ENCODE measurements at regions not wholly inside any gene's neighbourhood (a gene's known extent, or its start where the extent isn't known, plus 50 kb on each side); places are given as distances from the start of the nearest gene placed in this dataset.

GRCh38 chr5:9838916-9839315 lies 208.8 kb upstream of the TAS2R1 start:
- Histone ChIP-seq H3K4me3 (no peak overlapping the region), H2AFZ (no peak overlapping the region), H3F3A (ENCODE audit: insufficient read depth, low read depth) (no peaks in the 10 kb centered on the region), H3K36me3 (ENCODE audit: low read depth) (no peaks in the 10 kb centered on the region), H3K9me2 (ENCODE audit: insufficient read depth) (no peaks in the 10 kb centered on the region), H4K20me1 (ENCODE audit: insufficient read depth) (no peaks in the 10 kb centered on the region), H3K4me2 (no peak overlapping the region), H3K4me1 (replicated peaks; ENCODE audit: insufficient read depth) (no peaks in the 10 kb centered on the region), H3K27ac (no peak overlapping the region), H3K79me2 (ENCODE audit: low read depth) (no peaks in the 10 kb centered on the region), H3K27me3 (ENCODE audit: insufficient read depth, low read depth) (no peaks in the 10 kb centered on the region), H3K9me3 (ENCODE audit: insufficient read depth, low read depth) (peaks cover 17% of the 10 kb centered on the region)
- CTCF ChIA-PET = no interaction called here
- DNase-seq = no peak
- no peak for TF ChIP-seq EZH2 (IDR thresholded peaks at IDR 0.05; ENCODE audit: low read depth)
- TF ChIP-seq, protein P1, sequence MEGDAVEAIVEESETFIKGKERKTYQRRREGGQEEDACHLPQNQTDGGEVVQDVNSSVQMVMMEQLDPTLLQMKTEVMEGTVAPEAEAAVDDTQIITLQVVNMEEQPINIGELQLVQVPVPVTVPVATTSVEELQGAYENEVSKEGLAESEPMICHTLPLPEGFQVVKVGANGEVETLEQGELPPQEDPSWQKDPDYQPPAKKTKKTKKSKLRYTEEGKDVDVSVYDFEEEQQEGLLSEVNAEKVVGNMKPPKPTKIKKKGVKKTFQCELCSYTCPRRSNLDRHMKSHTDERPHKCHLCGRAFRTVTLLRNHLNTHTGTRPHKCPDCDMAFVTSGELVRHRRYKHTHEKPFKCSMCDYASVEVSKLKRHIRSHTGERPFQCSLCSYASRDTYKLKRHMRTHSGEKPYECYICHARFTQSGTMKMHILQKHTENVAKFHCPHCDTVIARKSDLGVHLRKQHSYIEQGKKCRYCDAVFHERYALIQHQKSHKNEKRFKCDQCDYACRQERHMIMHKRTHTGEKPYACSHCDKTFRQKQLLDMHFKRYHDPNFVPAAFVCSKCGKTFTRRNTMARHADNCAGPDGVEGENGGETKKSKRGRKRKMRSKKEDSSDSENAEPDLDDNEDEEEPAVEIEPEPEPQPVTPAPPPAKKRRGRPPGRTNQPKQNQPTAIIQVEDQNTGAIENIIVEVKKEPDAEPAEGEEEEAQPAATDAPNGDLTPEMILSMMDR (conservative IDR thresholded peaks at IDR 0.05) = no peak
- intact Hi-C loops (cut with micrococcal nuclease; ENCODE audit: unreplicated experiment) = no loop called here
- BruUV-seq (replicated peaks) = no TSS peak
- POLR2A ChIA-PET (ENCODE audit: unreplicated experiment) = interaction anchor here (0.7 kb wide), 1 partner anchor 136 kb away, joined by 3 read pairs; no protein-coding TSS in a partner anchor

GRCh38 chr5:9834871-9835770 lies 205.0 kb upstream of the TAS2R1 start:
- H3K27me3 ChIP-seq (ENCODE audit: insufficient read depth, low read depth) = no peaks in the 10 kb centered on the region
- intact Hi-C loops (cut with micrococcal nuclease; ENCODE audit: unreplicated experiment) = no loop called here
- H4K20me1 ChIP-seq (ENCODE audit: insufficient read depth) = no peaks in the 10 kb centered on the region
- POLR2A ChIA-PET (ENCODE audit: unreplicated experiment) = no interaction called here
- CTCF ChIA-PET = no interaction called here
- H3K9me2 ChIP-seq (ENCODE audit: insufficient read depth) = no peaks in the 10 kb centered on the region
- no peak for DNase-seq
- H3F3A ChIP-seq (ENCODE audit: insufficient read depth, low read depth) = no peaks in the 10 kb centered on the region
- H3K79me2 ChIP-seq (ENCODE audit: low read depth) = no peaks in the 10 kb centered on the region
- no peak overlapping the region for H3K4me2 ChIP-seq
- TF ChIP-seq, protein P1 (conservative IDR thresholded peaks at IDR 0.05) = no peak
- TF ChIP-seq EZH2 (IDR thresholded peaks at IDR 0.05; ENCODE audit: low read depth) = no peak
- no peaks in the 10 kb centered on the region for H3K4me1 ChIP-seq (replicated peaks; ENCODE audit: insufficient read depth)
- no TSS peak for BruUV-seq (replicated peaks)
- no peak overlapping the region for H3K4me3 ChIP-seq
- H2AFZ ChIP-seq = no peak overlapping the region
- 0 out of 2 replicates have a peak, but pooled peaks cover 6% of the 10 kb centered on the region for H3K9me3 ChIP-seq (ENCODE audit: insufficient read depth, low read depth)
- no peaks in the 10 kb centered on the region for H3K36me3 ChIP-seq (ENCODE audit: low read depth)
- no peak overlapping the region for H3K27ac ChIP-seq

GRCh38 chr5:9833871-9834270 lies 203.7 kb upstream of the TAS2R1 start:
- POLR2A ChIA-PET (ENCODE audit: unreplicated experiment) = no interaction called here
- intact Hi-C loops (cut with micrococcal nuclease; ENCODE audit: unreplicated experiment) = no loop called here
- H4K20me1 ChIP-seq (ENCODE audit: insufficient read depth) = no peaks in the 10 kb centered on the region
- no peak overlapping the region for H2AFZ ChIP-seq
- H3K9me2 ChIP-seq (ENCODE audit: insufficient read depth) = no peaks in the 10 kb centered on the region
- H3K4me1 ChIP-seq (replicated peaks; ENCODE audit: insufficient read depth) = no peaks in the 10 kb centered on the region
- H3K79me2 ChIP-seq (ENCODE audit: low read depth) = no peaks in the 10 kb centered on the region
- no peak for DNase-seq
- no peak overlapping the region for H3K4me2 ChIP-seq
- CTCF ChIA-PET = interaction anchor here (0.7 kb wide), 1 partner anchor 533 kb away, joined by 3 read pairs; no protein-coding TSS in a partner anchor
- no peaks in the 10 kb centered on the region for H3K9me3 ChIP-seq (ENCODE audit: insufficient read depth, low read depth)
- no peaks in the 10 kb centered on the region for H3K36me3 ChIP-seq (ENCODE audit: low read depth)
- no peaks in the 10 kb centered on the region for H3K27me3 ChIP-seq (ENCODE audit: insufficient read depth, low read depth)
- H3K4me3 ChIP-seq = no peak overlapping the region
- no peaks in the 10 kb centered on the region for H3F3A ChIP-seq (ENCODE audit: insufficient read depth, low read depth)
- H3K27ac ChIP-seq = no peak overlapping the region
- TF ChIP-seq EZH2 (IDR thresholded peaks at IDR 0.05; ENCODE audit: low read depth) = no peak
- TF ChIP-seq, protein P1 (conservative IDR thresholded peaks at IDR 0.05) = no peak
- no TSS peak for BruUV-seq (replicated peaks)
